Astrocyte of the spinal cord (primary cell): ENCODE measurements at regions not wholly inside any gene's neighbourhood (a gene's known extent, or its start where the extent isn't known, plus 50 kb on each side); places are given as distances from the start of the nearest gene placed in this dataset.
"Not testable (repeated sequence)": the region's sequence is repeated elsewhere in the genome, so short reads cannot be mapped to it uniquely, and the experiment has no call there.

ENCODE experiments used
- DNase-seq: peaks from one replicate; pipeline ENCODE4 v3.0.0; 2011; ENCODE audit warnings: low read depth, low spot score
- H3K4me3 ChIP-seq: 2 replicates; pipeline ENCODE4 v1.5.1; 2011; ENCODE audit warnings: low read depth, mild to moderate bottlenecking, low read length, moderate library complexity
- in situ Hi-C: cut with HindIII; loops from 2 replicates; pipeline ENCODE4 v1.10.0; 2017; ENCODE audit warnings: low sequenced_read_pairs
- TF ChIP-seq, protein P1 (sequence below): IDR thresholded peaks from 2 replicates; pipeline ENCODE4 v1.5.1; 2012; ENCODE audit warnings: low read depth, mild to moderate bottlenecking, low read length, inconsistent platforms

DNA sequence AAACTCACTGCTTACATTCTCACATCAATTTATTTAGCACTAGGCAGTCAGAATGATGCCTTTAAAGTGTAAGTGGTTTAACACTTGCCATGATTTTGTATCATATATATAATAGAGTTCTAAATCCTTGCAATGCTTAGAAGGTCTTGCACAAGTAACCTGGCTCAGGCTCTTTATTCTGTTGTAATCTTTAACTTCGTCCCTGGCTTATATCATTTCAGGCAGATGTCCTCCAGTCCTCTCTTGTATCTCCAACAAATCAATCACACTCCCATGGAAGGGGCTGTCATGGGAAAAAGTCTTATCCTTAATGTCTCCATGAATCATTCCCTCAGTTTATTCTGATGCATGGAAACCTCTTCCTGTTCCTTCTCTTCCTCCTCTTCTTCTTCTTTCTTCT is 841.6 kb upstream of the B3GALT2 start:
- no peak for DNase-seq
- TF ChIP-seq, protein P1, sequence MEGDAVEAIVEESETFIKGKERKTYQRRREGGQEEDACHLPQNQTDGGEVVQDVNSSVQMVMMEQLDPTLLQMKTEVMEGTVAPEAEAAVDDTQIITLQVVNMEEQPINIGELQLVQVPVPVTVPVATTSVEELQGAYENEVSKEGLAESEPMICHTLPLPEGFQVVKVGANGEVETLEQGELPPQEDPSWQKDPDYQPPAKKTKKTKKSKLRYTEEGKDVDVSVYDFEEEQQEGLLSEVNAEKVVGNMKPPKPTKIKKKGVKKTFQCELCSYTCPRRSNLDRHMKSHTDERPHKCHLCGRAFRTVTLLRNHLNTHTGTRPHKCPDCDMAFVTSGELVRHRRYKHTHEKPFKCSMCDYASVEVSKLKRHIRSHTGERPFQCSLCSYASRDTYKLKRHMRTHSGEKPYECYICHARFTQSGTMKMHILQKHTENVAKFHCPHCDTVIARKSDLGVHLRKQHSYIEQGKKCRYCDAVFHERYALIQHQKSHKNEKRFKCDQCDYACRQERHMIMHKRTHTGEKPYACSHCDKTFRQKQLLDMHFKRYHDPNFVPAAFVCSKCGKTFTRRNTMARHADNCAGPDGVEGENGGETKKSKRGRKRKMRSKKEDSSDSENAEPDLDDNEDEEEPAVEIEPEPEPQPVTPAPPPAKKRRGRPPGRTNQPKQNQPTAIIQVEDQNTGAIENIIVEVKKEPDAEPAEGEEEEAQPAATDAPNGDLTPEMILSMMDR = no peak
- H3K4me3 ChIP-seq = no peak overlapping the region
- in situ Hi-C loops = no loop called here

DNA sequence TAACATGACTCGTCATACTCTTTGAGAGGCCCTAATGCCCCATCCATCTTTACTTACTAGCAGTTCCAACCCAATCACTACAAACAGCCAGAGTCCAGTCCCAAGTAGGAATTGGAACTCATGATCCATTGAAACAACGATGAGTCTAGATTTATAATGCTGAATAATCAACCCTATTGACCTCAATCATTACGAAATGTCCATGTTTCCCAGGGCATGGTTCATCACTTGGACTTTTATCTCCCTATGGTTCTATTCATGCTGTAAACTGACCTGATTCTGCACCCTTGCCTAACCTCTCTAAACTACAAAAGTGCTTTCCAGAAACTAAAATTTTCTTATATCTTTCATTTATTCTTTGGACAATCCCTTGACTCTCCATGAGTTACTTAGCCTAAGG is 840.0 kb upstream of the B3GALT2 start:
- TF ChIP-seq, protein P1 = no peak
- in situ Hi-C loops = no loop called here
- no peak overlapping the region for H3K4me3 ChIP-seq
- DNase-seq = no peak

DNA sequence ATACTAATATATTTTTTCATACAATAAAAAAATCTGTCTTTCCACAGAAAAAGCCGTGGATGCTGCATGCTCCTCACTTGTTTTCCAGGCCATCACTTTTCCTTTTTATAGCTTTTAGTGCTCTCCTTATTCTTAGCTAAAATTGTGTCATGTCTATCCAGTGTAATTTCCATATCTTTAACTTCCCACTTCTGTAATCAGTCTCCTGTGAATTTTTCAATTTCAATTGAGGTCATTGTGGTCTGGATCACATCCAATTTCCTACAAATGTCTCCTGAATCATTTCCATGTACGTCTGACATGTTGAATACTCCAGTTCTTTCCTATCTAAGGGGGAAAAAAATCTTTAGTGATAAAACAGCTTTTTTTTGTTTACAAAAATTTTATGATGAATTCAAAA is 838.2 kb upstream of the B3GALT2 start:
- no peak overlapping the region for H3K4me3 ChIP-seq
- TF ChIP-seq, protein P1 = no peak
- in situ Hi-C loops = no loop called here
- peak; percentile 86 for DNase-seq

DNA sequence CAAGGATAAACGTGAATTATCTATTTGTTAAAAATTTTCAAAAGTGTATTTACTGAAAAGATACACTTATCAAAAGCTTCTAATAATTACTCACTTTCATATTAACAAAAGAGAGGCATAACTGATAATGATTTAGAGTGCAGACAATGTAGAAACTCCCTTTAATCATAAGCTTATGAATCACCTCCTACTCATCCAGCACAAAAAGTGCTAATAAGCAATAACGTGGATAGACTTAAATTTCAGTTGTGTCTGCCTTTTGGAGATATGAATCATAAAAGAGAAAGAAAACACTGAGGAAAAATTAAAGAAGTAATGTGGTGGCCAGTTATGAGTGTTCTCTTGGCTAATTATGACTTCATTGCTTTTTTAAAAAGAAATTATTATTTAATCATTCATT is 827.6 kb upstream of the B3GALT2 start:
- TF ChIP-seq, protein P1 = no peak
- in situ Hi-C loops = no loop called here
- no peak for DNase-seq
- no peak overlapping the region for H3K4me3 ChIP-seq

DNA sequence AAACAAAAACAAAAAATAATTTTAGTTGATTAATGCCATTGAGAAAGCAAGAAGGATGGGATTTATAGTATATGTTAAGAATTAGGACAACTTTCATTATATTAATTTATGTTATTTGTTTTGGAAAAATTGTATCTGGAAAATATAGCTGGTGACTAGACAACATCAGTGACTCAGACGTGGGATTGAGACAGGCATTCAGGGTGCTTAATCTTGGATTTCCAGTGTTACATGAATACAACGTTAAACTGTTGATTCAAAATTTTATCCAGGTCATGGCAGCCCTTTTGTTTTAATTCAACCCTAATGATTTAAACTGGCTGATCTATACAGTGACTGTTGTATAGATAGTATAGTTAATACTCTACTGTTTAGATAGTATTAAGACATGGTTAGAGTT is 827.1 kb upstream of the B3GALT2 start:
- H3K4me3 ChIP-seq = no peak overlapping the region
- TF ChIP-seq, protein P1 = no peak
- in situ Hi-C loops = no loop called here
- DNase-seq = no peak

DNA sequence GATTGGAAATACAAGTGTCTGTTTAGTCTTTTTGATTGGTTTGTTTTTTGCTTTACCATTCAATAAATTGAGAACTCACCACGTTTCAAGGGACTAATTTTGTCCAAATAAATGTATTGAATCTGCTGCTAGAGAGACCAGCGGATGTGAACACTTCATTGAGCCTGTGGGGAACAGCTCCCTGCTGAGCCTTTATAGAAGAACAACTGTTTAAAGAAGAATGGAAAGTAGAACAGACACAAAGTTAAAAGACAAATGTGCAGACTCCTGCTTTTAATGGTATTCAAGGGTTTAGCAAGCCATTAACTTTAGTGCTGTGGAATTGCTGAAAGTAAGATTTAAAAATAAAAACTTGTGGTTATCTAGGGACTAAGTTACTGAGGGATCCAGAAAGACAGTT is 817.7 kb upstream of the B3GALT2 start:
- TF ChIP-seq, protein P1 = no peak
- peak; percentile 30 for DNase-seq
- no peak overlapping the region for H3K4me3 ChIP-seq
- in situ Hi-C loops = no loop called here

DNA sequence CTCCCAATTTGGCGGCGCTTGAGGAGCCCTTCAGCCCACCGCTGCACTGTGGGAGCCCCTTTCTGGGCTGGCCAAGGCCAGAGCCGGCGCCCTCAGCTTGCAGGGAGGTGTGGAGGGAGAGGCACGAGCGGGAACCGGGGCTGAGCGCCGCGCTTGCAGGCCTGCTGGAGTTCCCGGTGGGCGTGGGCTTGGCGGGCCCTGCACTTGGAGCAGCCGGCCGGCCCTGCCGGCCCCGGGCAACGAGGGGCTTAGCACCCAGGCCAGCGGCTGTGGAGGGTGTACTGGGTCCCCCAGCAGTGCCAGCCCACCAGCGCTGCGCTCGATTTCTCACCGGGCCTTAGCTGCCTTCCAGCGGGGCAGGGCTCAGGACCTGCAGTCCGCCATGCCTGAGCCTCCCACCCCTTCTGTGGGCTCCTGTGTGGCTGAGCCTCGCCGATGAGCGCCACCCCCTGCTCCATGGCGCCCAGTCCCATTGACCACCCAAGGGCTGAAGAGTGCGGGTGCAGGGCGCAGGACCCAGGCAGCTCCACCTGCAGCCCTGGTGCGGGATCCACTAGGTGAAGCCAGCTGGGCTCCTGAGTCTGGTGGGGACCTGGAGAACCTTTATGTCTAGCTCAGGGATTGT is 815.4 kb upstream of the B3GALT2 start:
- H3K4me3 ChIP-seq, in situ Hi-C loops, DNase-seq: not testable (repeated sequence)
